Liver (tissue), 3 donors: ENCODE measurements at regions not wholly inside any gene's neighbourhood (a gene's known extent, or its start where the extent isn't known, plus 50 kb on each side); places are given as distances from the start of the nearest gene placed in this dataset.

Experiments
- TAF1 ChIP-seq: conservative IDR thresholded peaks from 2 replicates; pipeline ENCODE4 v1.6.1; 2016; ENCODE audit warnings: antibody characterized with exemption, mild to moderate bottlenecking
- TF ChIP-seq, protein P1 (sequence below): fragments of 150-350 bp; IDR thresholded peaks from 2 replicates; pipeline ENCODE4 v1.5.1; 2017; ENCODE audit warnings: improper control_type of control experiment, low read depth, low read length; ENCODE audit not compliant: missing input control
- donor health status: healthy.
- donor health status: healthy.

DNA sequence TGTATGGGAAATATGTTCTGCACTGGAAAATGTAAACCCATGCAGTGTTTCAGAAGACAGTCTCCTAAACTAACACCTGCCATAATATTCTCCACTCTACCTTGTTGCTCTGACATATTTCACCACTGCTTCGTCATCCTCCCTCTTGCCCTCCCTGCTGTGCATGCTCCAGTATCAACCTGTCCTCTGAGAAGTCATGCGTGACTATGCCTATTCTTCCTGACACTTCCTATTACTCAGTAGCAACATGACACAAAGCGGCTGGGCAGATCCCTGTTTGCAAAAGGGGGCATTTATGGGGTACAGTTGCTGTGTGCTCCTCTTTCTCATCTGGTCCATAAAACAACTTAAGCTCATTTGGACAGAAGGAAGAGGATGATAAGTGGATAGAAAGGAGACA lies 805.6 kb upstream of the EEF2KMT start:
- TF ChIP-seq TAF1, result no peak
- TF ChIP-seq, protein P1, sequence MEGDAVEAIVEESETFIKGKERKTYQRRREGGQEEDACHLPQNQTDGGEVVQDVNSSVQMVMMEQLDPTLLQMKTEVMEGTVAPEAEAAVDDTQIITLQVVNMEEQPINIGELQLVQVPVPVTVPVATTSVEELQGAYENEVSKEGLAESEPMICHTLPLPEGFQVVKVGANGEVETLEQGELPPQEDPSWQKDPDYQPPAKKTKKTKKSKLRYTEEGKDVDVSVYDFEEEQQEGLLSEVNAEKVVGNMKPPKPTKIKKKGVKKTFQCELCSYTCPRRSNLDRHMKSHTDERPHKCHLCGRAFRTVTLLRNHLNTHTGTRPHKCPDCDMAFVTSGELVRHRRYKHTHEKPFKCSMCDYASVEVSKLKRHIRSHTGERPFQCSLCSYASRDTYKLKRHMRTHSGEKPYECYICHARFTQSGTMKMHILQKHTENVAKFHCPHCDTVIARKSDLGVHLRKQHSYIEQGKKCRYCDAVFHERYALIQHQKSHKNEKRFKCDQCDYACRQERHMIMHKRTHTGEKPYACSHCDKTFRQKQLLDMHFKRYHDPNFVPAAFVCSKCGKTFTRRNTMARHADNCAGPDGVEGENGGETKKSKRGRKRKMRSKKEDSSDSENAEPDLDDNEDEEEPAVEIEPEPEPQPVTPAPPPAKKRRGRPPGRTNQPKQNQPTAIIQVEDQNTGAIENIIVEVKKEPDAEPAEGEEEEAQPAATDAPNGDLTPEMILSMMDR, result no peak
